WERI-Rb-1 (cell line): ENCODE measurements at regions not wholly inside any gene's neighbourhood (a gene's known extent, or its start where the extent isn't known, plus 50 kb on each side); places are given as distances from the start of the nearest gene placed in this dataset.

Source experiments
- DNase-seq: peaks from one replicate; pipeline ENCODE4 v3.0.0-alpha.2; 2020
- H3K27ac ChIP-seq: fragments of 250-450 bp; sonication (Bioruptor Pico); 2 replicates; pipeline ENCODE4 v1.5.1; 2020; ENCODE audit warnings: mild to moderate bottlenecking, moderate library complexity
- H3K27me3 ChIP-seq: fragments of 250-450 bp; sonication (Bioruptor Pico); 2 replicates; pipeline ENCODE4 v1.5.1; 2021; ENCODE audit warnings: mild to moderate bottlenecking, low read depth, moderate library complexity; ENCODE audit not compliant: insufficient read depth, severe bottlenecking
- H3K36me3 ChIP-seq: fragments of 250-450 bp; sonication (Bioruptor Pico); 2 replicates; pipeline ENCODE4 v1.5.1; 2020; ENCODE audit warnings: mild to moderate bottlenecking, moderate library complexity
- H3K4me3 ChIP-seq: 2 replicates; pipeline ENCODE4 v1.5.1; 2011; ENCODE audit warnings: low read depth, mild to moderate bottlenecking, control low read depth, low read length
- H3K9me3 ChIP-seq: fragments of 250-450 bp; sonication (Bioruptor Pico); 2 replicates; pipeline ENCODE4 v1.5.1; 2021; ENCODE audit warnings: mild to moderate bottlenecking, moderate library complexity; ENCODE audit not compliant: severe bottlenecking
- CTCF ChIP-seq: IDR thresholded peaks from 2 replicates; pipeline ENCODE4 v1.5.1; 2011; ENCODE audit warnings: low read depth, mild to moderate bottlenecking, control low read depth, inconsistent platforms, low read length

GRCh38 chr5:163190784-163191183, 246.6 kb upstream of the CCNG1 start:
- H3K27ac ChIP-seq: no peak overlapping the region
- H3K36me3 ChIP-seq: no peaks in the 10 kb centered on the region
- no peak for TF ChIP-seq CTCF
- no peak overlapping the region for H3K4me3 ChIP-seq
- no peak for DNase-seq
- H3K9me3 ChIP-seq: no peaks in the 10 kb centered on the region
- peaks cover 38% of the 10 kb centered on the region for H3K27me3 ChIP-seq

- no peak for TF ChIP-seq CTCF
- no peak for DNase-seq
- Histone ChIP-seq H3K27ac (no peak overlapping the region), H3K9me3 (no peaks in the 10 kb centered on the region), H3K4me3 (no peak overlapping the region), H3K36me3 (no peaks in the 10 kb centered on the region), H3K27me3 (peaks cover 52% of the 10 kb centered on the region)
Observed at GRCh38 chr5:163193886-163194285, 243.5 kb upstream of the CCNG1 start.

- no peaks in the 10 kb centered on the region for H3K36me3 ChIP-seq
- TF ChIP-seq CTCF: no peak
- no peak overlapping the region for H3K4me3 ChIP-seq
- H3K27ac ChIP-seq: no peak overlapping the region
- no peaks in the 10 kb centered on the region for H3K9me3 ChIP-seq
- no peak for DNase-seq
- peaks cover 65% of the 10 kb centered on the region for H3K27me3 ChIP-seq
Observed at GRCh38 chr5:163205645-163206044, 231.8 kb upstream of the CCNG1 start.

GRCh38 chr5:163221581-163221980, 215.8 kb upstream of the CCNG1 start:
- Histone ChIP-seq H3K36me3 (no peaks in the 10 kb centered on the region), H3K4me3 (no peak overlapping the region), H3K27ac (no peak overlapping the region), H3K27me3 (peaks cover 42% of the 10 kb centered on the region), H3K9me3 (no peaks in the 10 kb centered on the region)
- DNase-seq: no peak
- TF ChIP-seq CTCF: no peak

- no peak overlapping the region for H3K27ac ChIP-seq
- H3K4me3 ChIP-seq: no peak overlapping the region
- no peaks in the 10 kb centered on the region for H3K36me3 ChIP-seq
- H3K9me3 ChIP-seq: no peaks in the 10 kb centered on the region
- H3K27me3 ChIP-seq: peaks cover 52% of the 10 kb centered on the region
- DNase-seq: no peak
- no peak for TF ChIP-seq CTCF
Observed at GRCh38 chr5:163222982-163223381, 214.4 kb upstream of the CCNG1 start.

GRCh38 chr5:163244445-163244987, 192.9 kb upstream of the CCNG1 start:
- no peak for TF ChIP-seq CTCF

More at GRCh38 chr5:163244445-163244987, 192.9 kb upstream of the CCNG1 start:
- no peaks in the 10 kb centered on the region for H3K36me3 ChIP-seq
- no peak overlapping the region for H3K27ac ChIP-seq
- H3K27me3 ChIP-seq: peaks cover 36% of the 10 kb centered on the region
- H3K4me3 ChIP-seq: no peak overlapping the region
- DNase-seq: no peak
- no peaks in the 10 kb centered on the region for H3K9me3 ChIP-seq
